IMR-90 (cell line): ENCODE measurements at regions not wholly inside any gene's neighbourhood (a gene's known extent, or its start where the extent isn't known, plus 50 kb on each side); places are given as distances from the start of the nearest gene placed in this dataset.

Experiments used
- ATAC-seq: fragments of 200-7000 bp; cut with Tn5 transposase; 2 replicates; pipeline ENCODE4 v1.9.1; 2020; ENCODE audit warnings: low read depth, mild to moderate bottlenecking, moderate library complexity
- BruUV-seq: library from RNA; stranded (reverse); fragments of 400-500 nt; replicated peaks from 2 replicates; lab custom pipeline; 2021; lab: Mats Ljungman, UMichigan
- CTCF ChIA-PET: fragments of 300-600 bp; formaldehyde crosslinking; extraction: SDS; loops from one replicate; lab custom pipeline; 2021; ENCODE audit warnings: antibody characterized with exemption; lab: Yijun Ruan, JAX
- POLR2A ChIA-PET: fragments of 300-600 bp; sonication (Branson Sonifier 250); formaldehyde crosslinking; loops from one replicate; lab custom pipeline; 2022; ENCODE audit warnings: antibody characterized with exemption; ENCODE audit not compliant: unreplicated experiment; lab: Charles Lee
- DNase-seq: peaks from one replicate; pipeline ENCODE4 v3.0.0; 2013
- H2AFZ ChIP-seq: replicated peaks from 2 replicates; pipeline ENCODE3; 2013; ENCODE audit warnings: low read length, mild to moderate bottlenecking; ENCODE audit not compliant: poor library complexity
- H2AK5ac ChIP-seq: 2 replicates; pipeline ENCODE4 v1.6.1; 2013; ENCODE audit warnings: low read depth, low read length, inconsistent platforms
- H2AK9ac ChIP-seq: replicated peaks from 2 replicates; pipeline ENCODE3; 2013; ENCODE audit warnings: mild to moderate bottlenecking, low read depth, low read length, moderate library complexity; ENCODE audit not compliant: poor library complexity
- H2BK120ac ChIP-seq: 2 replicates; pipeline ENCODE4 v1.6.1; 2013; ENCODE audit warnings: low read depth, low read length, inconsistent platforms
- H2BK15ac ChIP-seq: 3 replicates; pipeline ENCODE4 v1.6.1; 2013; ENCODE audit warnings: low read depth, low read length, inconsistent platforms
- H2BK20ac ChIP-seq: 2 replicates; pipeline ENCODE4 v1.6.1; 2013; ENCODE audit warnings: low read depth, mild to moderate bottlenecking, inconsistent platforms, low read length, moderate library complexity
- H2BK5ac ChIP-seq: 2 replicates; pipeline ENCODE4 v1.6.1; 2013; ENCODE audit warnings: mild to moderate bottlenecking, low read depth, low read length, inconsistent platforms; ENCODE audit not compliant: poor library complexity, severe bottlenecking
- H3K14ac ChIP-seq: replicated peaks from 2 replicates; pipeline ENCODE4 v1.6.1; 2013; ENCODE audit warnings: low read depth, low read length, inconsistent platforms
- H3K18ac ChIP-seq: 2 replicates; pipeline ENCODE4 v1.6.1; 2013; ENCODE audit warnings: low read depth, low read length, control low read depth
- H3K23ac ChIP-seq: 2 replicates; pipeline ENCODE4 v1.6.1; 2013; ENCODE audit warnings: low read depth, low read length, inconsistent platforms
- H3K27ac ChIP-seq: 2 replicates; pipeline ENCODE4 v1.5.1; 2013; ENCODE audit warnings: mild to moderate bottlenecking, control low read depth, low read length; ENCODE audit not compliant: insufficient read depth
- H3K27me3 ChIP-seq: 2 replicates; pipeline ENCODE4 v1.6.1; 2013; ENCODE audit warnings: low read length; ENCODE audit not compliant: control insufficient read depth, insufficient read depth
- H3K36me3 ChIP-seq: 2 replicates; pipeline ENCODE4 v1.6.1; 2013; ENCODE audit warnings: low read length, mixed read lengths; ENCODE audit not compliant: control insufficient read depth, insufficient read depth
- H3K4ac ChIP-seq: 2 replicates; pipeline ENCODE4 v1.6.1; 2013; ENCODE audit warnings: low read depth, low read length, inconsistent platforms
- H3K4me1 ChIP-seq: 2 replicates; pipeline ENCODE4 v1.6.1; 2013; ENCODE audit warnings: low read length, mixed read lengths; ENCODE audit not compliant: control insufficient read depth, insufficient read depth
- H3K4me2 ChIP-seq: 2 replicates; pipeline ENCODE4 v1.6.1; 2013; ENCODE audit warnings: low read depth, mild to moderate bottlenecking, control low read depth, low read length, moderate library complexity
- H3K4me3 ChIP-seq: 2 replicates; pipeline ENCODE4 v1.5.1; 2013; ENCODE audit warnings: low read depth, mild to moderate bottlenecking, control low read depth, low read length, moderate library complexity; ENCODE audit not compliant: insufficient read depth
- H3K56ac ChIP-seq: 2 replicates; pipeline ENCODE4 v1.6.1; 2013; ENCODE audit warnings: low read length, inconsistent platforms; ENCODE audit not compliant: insufficient read depth; ENCODE audit errors: extremely low read depth
- H3K79me1 ChIP-seq, 2 experiments: 2 replicates each; pipeline ENCODE4 v1.6.1; 2013; ENCODE audit warnings: low read length in 2 of 2, inconsistent platforms in 1 of 2, low read depth in 1 of 2
- H3K9ac ChIP-seq: 2 replicates; pipeline ENCODE4 v1.6.1; 2013; ENCODE audit warnings: low read depth, low read length, control low read depth
- H3K9me1 ChIP-seq: 2 replicates; pipeline ENCODE4 v1.6.1; 2013; ENCODE audit warnings: low read length, inconsistent platforms; ENCODE audit not compliant: insufficient read depth
- H3K9me3 ChIP-seq: 2 replicates; pipeline ENCODE4 v1.6.1; 2013; ENCODE audit warnings: low read length; ENCODE audit not compliant: control insufficient read depth, insufficient read depth
- H4K20me1 ChIP-seq: 2 replicates; pipeline ENCODE4 v1.6.1; 2013; ENCODE audit warnings: low read length, inconsistent platforms; ENCODE audit not compliant: insufficient read depth
- H4K5ac ChIP-seq: 2 replicates; pipeline ENCODE4 v1.6.1; 2013; ENCODE audit warnings: mild to moderate bottlenecking, low read depth, low read length, control low read depth
- H4K8ac ChIP-seq, 2 experiments: 2 replicates each; pipeline ENCODE4 v1.6.1; 2013; ENCODE audit warnings: low read depth in 2 of 2, low read length in 2 of 2, control low read depth in 1 of 2, inconsistent platforms in 1 of 2
- H4K91ac ChIP-seq: 2 replicates; pipeline ENCODE4 v1.6.1; 2013; ENCODE audit warnings: low read depth, low read length, inconsistent platforms; ENCODE audit not compliant: insufficient read depth
- MAFK ChIP-seq: IDR thresholded peaks from 2 replicates; pipeline ENCODE4 v1.6.1; 2012; ENCODE audit warnings: low read depth, low read length, improper control_type of control experiment
- MXI1 ChIP-seq: IDR thresholded peaks from 2 replicates; pipeline ENCODE4 v1.6.1; 2012; ENCODE audit warnings: low read depth, mild to moderate bottlenecking, low read length, moderate library complexity, borderline replicate concordance
- NFE2L2 ChIP-seq: fragments of 150-350 bp; IDR thresholded peaks from 2 replicates; pipeline ENCODE4 v1.6.1; 2016; ENCODE audit warnings: low read depth, mild to moderate bottlenecking, low read length
- RAD21 ChIP-seq: IDR thresholded peaks from 2 replicates; pipeline ENCODE4 v1.6.1; 2012; ENCODE audit warnings: low read length, improper control_type of control experiment
- WGBS, 2 experiments: methylation state at CpG; one replicate each; pipeline versions ENCODE4 v1.1.5 to v1.1.7; 2013; ENCODE audit warnings: missing lambda C conversion rate in 2 of 2; ENCODE audit not compliant: insufficient read length in 1 of 2; ENCODE audit errors: extremely low coverage in 2 of 2; 5-methylcytosine and 5-hydroxymethylcytosine counted together
- dilution Hi-C: fragments of 300-500 bp; cut with HindIII; formaldehyde crosslinking; loops from one replicate; pipeline ENCODE4 v1.14.3; 2018; ENCODE audit warnings: low sequenced_read_pairs; ENCODE audit not compliant: unreplicated experiment
- in situ Hi-C: fragments of 300-500 bp; cut with MboI; formaldehyde crosslinking; loops from 3 replicates; pipeline ENCODE4 v1.14.3; 2019; ENCODE audit warnings: low sequenced_read_pairs, inconsistent platforms, mixed read lengths
- intact Hi-C: fragments of 100-400 bp; cut with micrococcal nuclease; formaldehyde crosslinking; loops from 2 replicates; pipeline ENCODE4 v1.10.0; 2022
- TF ChIP-seq, protein P1 (sequence below): fragments of 150-350 bp; IDR thresholded peaks from 2 replicates; pipeline ENCODE4 v1.6.1; 2017; ENCODE audit warnings: mild to moderate bottlenecking, antibody characterized with exemption, low read length, low read depth

DNA sequence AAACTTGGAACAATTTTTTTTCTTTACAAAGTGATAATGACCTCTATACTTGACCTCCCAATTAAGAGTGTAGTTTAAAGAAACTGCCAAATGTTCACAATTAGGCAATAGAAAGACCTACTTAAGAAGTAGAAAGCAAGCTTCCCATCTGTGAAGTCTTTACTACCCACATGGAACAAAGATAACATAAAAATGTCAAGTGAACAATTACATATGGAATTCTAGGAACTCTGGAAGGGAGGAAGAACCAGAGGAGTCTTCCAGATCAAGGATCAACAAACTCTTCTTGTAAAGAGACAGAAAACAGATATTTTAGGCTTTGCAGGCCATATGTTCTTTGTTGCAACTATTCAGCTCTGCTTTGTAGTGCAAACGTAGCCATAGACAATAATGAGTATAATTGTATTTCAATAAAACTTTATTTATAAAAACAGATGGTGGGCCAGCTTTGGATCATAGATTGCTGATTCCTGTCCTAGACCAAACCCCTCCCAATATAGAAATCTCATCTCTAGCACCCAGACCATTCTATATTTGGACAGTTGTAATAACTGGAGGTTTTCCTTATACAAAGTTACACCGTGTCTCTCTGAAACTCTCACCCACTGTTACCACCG, 68.4 kb upstream of the MAGI3 start:
- Histone ChIP-seq H2BK5ac (no peak overlapping the region), H4K20me1 (no peaks in the 10 kb centered on the region), H3K23ac (no peak overlapping the region), H3K14ac (no peak overlapping the region), H3K79me1 (no peaks in the 10 kb centered on the region), H3K27me3 (no peaks in the 10 kb centered on the region), H2BK20ac (no peak overlapping the region), H3K9me3 (no peaks in the 10 kb centered on the region), H3K18ac (no peak overlapping the region), H3K4me3 (no peak overlapping the region), H2AK9ac (no peak overlapping the region), H3K9ac (no peak overlapping the region), H4K8ac (no peak overlapping the region), H3K4me2 (no peak overlapping the region), H2BK120ac (no peak overlapping the region), H3K27ac (no peak overlapping the region), H3K9me1 (no peaks in the 10 kb centered on the region), H3K4me1 (no peaks in the 10 kb centered on the region), H3K56ac (no peak overlapping the region), H2BK15ac (no peak overlapping the region), H3K36me3 (no peaks in the 10 kb centered on the region), H2AFZ (no peak overlapping the region), H4K5ac (no peak overlapping the region), H2AK5ac (no peak overlapping the region), H4K91ac (no peak overlapping the region), H3K4ac (no peak overlapping the region)
- dilution Hi-C loops (no loop called here), in situ Hi-C loops (loop anchor here (10.0 kb wide), 1 partner anchor 63 kb away; no protein-coding TSS in a partner anchor), intact Hi-C loops (no loop called here)
- BruUV-seq, result no TSS peak
- ChIA-PET CTCF (no interaction called here), POLR2A (no interaction called here)
- ATAC-seq (no peak), DNase-seq (no peak)
- WGBS, 2 experiments, result no CpG with 5 or more reads among the region's 3 CpGs
- TF ChIP-seq RAD21 (no peak), MXI1 (no peak), NFE2L2 (no peak), MAFK (no peak)
- TF ChIP-seq, protein P1, sequence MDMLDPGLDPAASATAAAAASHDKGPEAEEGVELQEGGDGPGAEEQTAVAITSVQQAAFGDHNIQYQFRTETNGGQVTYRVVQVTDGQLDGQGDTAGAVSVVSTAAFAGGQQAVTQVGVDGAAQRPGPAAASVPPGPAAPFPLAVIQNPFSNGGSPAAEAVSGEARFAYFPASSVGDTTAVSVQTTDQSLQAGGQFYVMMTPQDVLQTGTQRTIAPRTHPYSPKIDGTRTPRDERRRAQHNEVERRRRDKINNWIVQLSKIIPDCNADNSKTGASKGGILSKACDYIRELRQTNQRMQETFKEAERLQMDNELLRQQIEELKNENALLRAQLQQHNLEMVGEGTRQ, result no peak
